MM.1S (cell line): ENCODE measurements at regions not wholly inside any gene's neighbourhood (a gene's known extent, or its start where the extent isn't known, plus 50 kb on each side); places are given as distances from the start of the nearest gene placed in this dataset.

Experiments used
- DNase-seq: peaks from one replicate; pipeline ENCODE4 v3.0.0-alpha.2; 2015
- H2AFZ ChIP-seq: fragments of 300-600 bp; sonication (generic); 2 replicates; pipeline ENCODE4 v1.6.0; 2016; ENCODE audit warnings: antibody characterized with exemption, low read length
- H3F3A ChIP-seq: fragments of 300-600 bp; sonication (generic); 2 replicates; pipeline ENCODE4 v1.6.1; 2016; ENCODE audit warnings: mild to moderate bottlenecking, antibody characterized with exemption, low read length, moderate library complexity, mixed read lengths; ENCODE audit not compliant: insufficient read depth
- H3K27ac ChIP-seq: fragments of 300-600 bp; sonication (generic); 2 replicates; pipeline ENCODE4 v1.5.1; 2016; ENCODE audit warnings: mild to moderate bottlenecking, low read length
- H3K27me3 ChIP-seq: fragments of 300-600 bp; sonication (generic); replicated peaks from 2 replicates; pipeline ENCODE4 v1.6.0; 2016; ENCODE audit warnings: low read length; ENCODE audit not compliant: insufficient read depth
- H3K36me3 ChIP-seq: fragments of 300-600 bp; sonication (generic); replicated peaks from 2 replicates; pipeline ENCODE4 v1.6.1; 2016; ENCODE audit warnings: mild to moderate bottlenecking, low read length, mixed read lengths; ENCODE audit not compliant: insufficient read depth
- H3K4me1 ChIP-seq: fragments of 300-600 bp; sonication (generic); 2 replicates; pipeline ENCODE4 v1.6.1; 2016; ENCODE audit warnings: low read length, mixed read lengths
- H3K4me2 ChIP-seq: fragments of 300-600 bp; sonication (generic); 2 replicates; pipeline ENCODE4 v1.6.0; 2016; ENCODE audit warnings: low read depth, low read length
- H3K4me3 ChIP-seq: fragments of 300-600 bp; sonication (generic); 2 replicates; pipeline ENCODE4 v1.5.1; 2016; ENCODE audit warnings: low read length, mixed read lengths
- H3K79me2 ChIP-seq: fragments of 300-600 bp; sonication (generic); 2 replicates; pipeline ENCODE4 v1.6.1; 2016; ENCODE audit warnings: mixed run types, low read length, mixed read lengths
- H3K9ac ChIP-seq: fragments of 300-600 bp; sonication (generic); 2 replicates; pipeline ENCODE4 v1.6.1; 2016; ENCODE audit warnings: low read length, mixed read lengths
- H3K9me2 ChIP-seq: fragments of 300-600 bp; sonication (generic); replicated peaks from 2 replicates; pipeline ENCODE4 v1.6.1; 2016; ENCODE audit warnings: mild to moderate bottlenecking, low read length, mixed read lengths; ENCODE audit not compliant: insufficient read depth
- H3K9me3 ChIP-seq: fragments of 300-600 bp; sonication (generic); replicated peaks from 2 replicates; pipeline ENCODE4 v1.6.1; 2016; ENCODE audit warnings: mild to moderate bottlenecking, low read length, mixed read lengths; ENCODE audit not compliant: insufficient read depth
- H4K20me1 ChIP-seq: fragments of 300-600 bp; sonication (generic); 2 replicates; pipeline ENCODE4 v1.6.1; 2016; ENCODE audit warnings: mild to moderate bottlenecking, low read length, moderate library complexity, mixed read lengths; ENCODE audit not compliant: insufficient read depth
- EZH2 ChIP-seq: fragments of 300-600 bp; sonication (generic); optimal IDR thresholded peaks from 2 replicates; pipeline ENCODE3; 2017; ENCODE audit warnings: low read depth, mild to moderate bottlenecking, antibody characterized with exemption, low read length, mixed read lengths
- EZH2phosphoT487 ChIP-seq: fragments of 300-600 bp; sonication (generic); IDR thresholded peaks from 2 replicates; pipeline ENCODE4 v1.6.1; 2018; ENCODE audit warnings: antibody characterized with exemption, low read length
- TF ChIP-seq, protein P1 (sequence below): fragments of 300-600 bp; sonication (generic); IDR thresholded peaks from 2 replicates; pipeline ENCODE4 v1.5.1; 2016; ENCODE audit warnings: antibody characterized with exemption, low read length, mixed read lengths

DNA sequence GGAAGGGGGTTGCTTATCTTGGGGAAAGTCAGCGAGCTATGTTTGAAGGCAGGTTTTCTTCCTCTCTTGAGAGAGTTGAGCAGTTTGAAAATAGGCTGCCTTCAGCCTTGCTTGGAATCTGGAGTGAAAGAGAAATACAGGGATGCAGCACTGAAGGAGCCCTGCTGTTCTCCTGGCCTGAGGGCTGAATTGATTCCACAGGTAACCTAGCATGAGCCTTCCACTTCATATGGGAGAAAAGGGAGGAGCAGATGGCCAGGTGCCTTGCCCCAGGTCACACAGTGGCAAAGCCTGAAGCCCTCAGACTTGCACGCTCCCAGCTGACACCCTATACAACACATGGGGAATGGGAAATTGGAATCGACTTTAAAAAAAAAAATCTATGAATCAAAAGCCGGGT is 88.0 kb upstream of the WLS start:
- Histone ChIP-seq H3K9ac (no peak overlapping the region), H3K4me2 (no peak overlapping the region), H3K4me1 (no peaks in the 10 kb centered on the region), H3K9me3 (no peaks in the 10 kb centered on the region), H3K79me2 (no peaks in the 10 kb centered on the region), H3K9me2 (no peaks in the 10 kb centered on the region), H3K27me3 (no peaks in the 10 kb centered on the region), H3K4me3 (no peak overlapping the region), H3K36me3 (no peaks in the 10 kb centered on the region), H3K27ac (no peak overlapping the region), H4K20me1 (no peaks in the 10 kb centered on the region), H2AFZ (no peak overlapping the region), H3F3A (no peaks in the 10 kb centered on the region)
- TF ChIP-seq EZH2phosphoT487, result no peak
- TF ChIP-seq EZH2, result no peak
- TF ChIP-seq, protein P1, sequence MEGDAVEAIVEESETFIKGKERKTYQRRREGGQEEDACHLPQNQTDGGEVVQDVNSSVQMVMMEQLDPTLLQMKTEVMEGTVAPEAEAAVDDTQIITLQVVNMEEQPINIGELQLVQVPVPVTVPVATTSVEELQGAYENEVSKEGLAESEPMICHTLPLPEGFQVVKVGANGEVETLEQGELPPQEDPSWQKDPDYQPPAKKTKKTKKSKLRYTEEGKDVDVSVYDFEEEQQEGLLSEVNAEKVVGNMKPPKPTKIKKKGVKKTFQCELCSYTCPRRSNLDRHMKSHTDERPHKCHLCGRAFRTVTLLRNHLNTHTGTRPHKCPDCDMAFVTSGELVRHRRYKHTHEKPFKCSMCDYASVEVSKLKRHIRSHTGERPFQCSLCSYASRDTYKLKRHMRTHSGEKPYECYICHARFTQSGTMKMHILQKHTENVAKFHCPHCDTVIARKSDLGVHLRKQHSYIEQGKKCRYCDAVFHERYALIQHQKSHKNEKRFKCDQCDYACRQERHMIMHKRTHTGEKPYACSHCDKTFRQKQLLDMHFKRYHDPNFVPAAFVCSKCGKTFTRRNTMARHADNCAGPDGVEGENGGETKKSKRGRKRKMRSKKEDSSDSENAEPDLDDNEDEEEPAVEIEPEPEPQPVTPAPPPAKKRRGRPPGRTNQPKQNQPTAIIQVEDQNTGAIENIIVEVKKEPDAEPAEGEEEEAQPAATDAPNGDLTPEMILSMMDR, result no peak
- DNase-seq, result no peak

DNA sequence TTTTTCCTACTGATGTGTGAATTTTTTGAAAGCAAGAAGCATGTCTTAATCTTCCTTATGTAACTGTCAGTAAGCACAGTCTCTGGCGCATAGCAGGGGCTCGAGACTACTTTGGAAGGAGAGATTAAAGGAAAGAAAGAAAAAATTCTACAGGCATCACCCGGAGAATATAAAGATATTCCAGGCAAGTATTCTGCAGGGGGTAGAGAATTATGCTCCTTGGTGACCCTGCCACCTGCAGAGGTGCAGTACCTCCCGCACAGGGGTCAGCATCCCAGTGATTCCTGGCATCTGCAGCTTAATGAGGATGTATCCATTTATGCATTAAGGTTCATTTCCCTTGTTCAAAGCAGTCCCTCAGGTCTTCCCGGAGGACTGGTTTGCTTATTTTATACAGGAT is 87.6 kb upstream of the WLS start:
- Histone ChIP-seq H3K4me2 (no peak overlapping the region), H3K27me3 (no peaks in the 10 kb centered on the region), H3K9me3 (no peaks in the 10 kb centered on the region), H3K27ac (no peak overlapping the region), H3K4me1 (no peaks in the 10 kb centered on the region), H3K9me2 (no peaks in the 10 kb centered on the region), H2AFZ (no peak overlapping the region), H3K4me3 (no peak overlapping the region), H4K20me1 (no peaks in the 10 kb centered on the region), H3K9ac (no peak overlapping the region), H3K79me2 (no peaks in the 10 kb centered on the region), H3K36me3 (no peaks in the 10 kb centered on the region), H3F3A (no peaks in the 10 kb centered on the region)
- no peak for DNase-seq
- TF ChIP-seq EZH2, result no peak
- TF ChIP-seq, protein P1, result no peak
- no peak for TF ChIP-seq EZH2phosphoT487

DNA sequence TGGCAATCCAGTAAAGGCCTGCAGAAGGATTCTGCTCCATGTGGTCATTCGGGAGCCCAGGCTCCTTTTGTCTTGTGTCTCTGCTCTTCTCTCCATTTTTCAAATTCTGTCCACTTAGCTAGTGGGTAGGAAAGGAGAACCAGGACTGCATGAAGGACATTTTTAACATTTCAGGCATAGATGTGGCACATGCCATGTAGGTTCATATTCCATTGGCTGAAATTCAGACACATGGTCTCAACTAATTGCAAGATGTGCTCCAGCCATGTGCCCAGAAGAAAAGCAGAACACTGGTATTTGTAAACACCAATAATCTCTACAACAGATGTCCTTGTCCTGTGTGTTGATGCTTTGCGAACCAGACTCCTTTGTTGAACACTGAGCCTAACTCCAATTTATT is 85.2 kb upstream of the WLS start:
- Histone ChIP-seq H3F3A (no peaks in the 10 kb centered on the region), H3K36me3 (no peaks in the 10 kb centered on the region), H3K79me2 (no peaks in the 10 kb centered on the region), H3K4me3 (no peak overlapping the region), H3K27ac (no peak overlapping the region), H3K9ac (no peak overlapping the region), H3K9me2 (no peaks in the 10 kb centered on the region), H2AFZ (no peak overlapping the region), H3K27me3 (no peaks in the 10 kb centered on the region), H3K9me3 (no peaks in the 10 kb centered on the region), H4K20me1 (no peaks in the 10 kb centered on the region), H3K4me2 (no peak overlapping the region), H3K4me1 (no peaks in the 10 kb centered on the region)
- DNase-seq, result no peak
- TF ChIP-seq, protein P1, result no peak
- no peak for TF ChIP-seq EZH2
- TF ChIP-seq EZH2phosphoT487, result no peak
